Epithelial cell of prostate (primary cell): ENCODE measurements at regions not wholly inside any gene's neighbourhood (a gene's known extent, or its start where the extent isn't known, plus 50 kb on each side); places are given as distances from the start of the nearest gene placed in this dataset.
"Not testable (repeated sequence)": the region's sequence is repeated elsewhere in the genome, so short reads cannot be mapped to it uniquely, and the experiment has no call there.

Experiments
- DNase-seq: peaks from one replicate; pipeline ENCODE4 v3.0.0-alpha.2; 2011; ENCODE audit warnings: low read depth, low spot score
- H3K27ac ChIP-seq: fragments of 450-650 bp; 2 replicates; pipeline ENCODE4 v1.5.1; 2017; ENCODE audit warnings: mild to moderate bottlenecking

- H3K27ac ChIP-seq: no peak overlapping the region
- no peak for DNase-seq
Measured at GRCh38 chr6:115583290-115583689, 477.4 kb downstream of the FRK start.

GRCh38 chr6:115582386-115582785, 478.3 kb downstream of the FRK start:
- no peak for DNase-seq
- H3K27ac ChIP-seq: no peak overlapping the region

- H3K27ac ChIP-seq, DNase-seq: not testable (repeated sequence)
Measured at GRCh38 chr6:115579565-115579964, 481.1 kb downstream of the FRK start.

- H3K27ac ChIP-seq: no peak overlapping the region
- no peak for DNase-seq
Measured at GRCh38 chr6:115577270-115577669, 483.4 kb downstream of the FRK start.

GRCh38 chr6:115575285-115575684, 485.4 kb downstream of the FRK start:
- no peak overlapping the region for H3K27ac ChIP-seq
- DNase-seq: no peak

GRCh38 chr6:115573861-115574260, 486.8 kb downstream of the FRK start:
- DNase-seq: no peak
- H3K27ac ChIP-seq: no peak overlapping the region

GRCh38 chr6:115570331-115570730, 490.4 kb downstream of the FRK start:
- DNase-seq: no peak
- no peak overlapping the region for H3K27ac ChIP-seq

- DNase-seq: no peak
- no peak overlapping the region for H3K27ac ChIP-seq
Measured at GRCh38 chr6:115554060-115554459, 506.6 kb downstream of the FRK start.

GRCh38 chr6:115551527-115551926, 509.2 kb downstream of the FRK start:
- no peak overlapping the region for H3K27ac ChIP-seq
- DNase-seq: no peak

- DNase-seq: no peak
Measured at GRCh38 chr6:115545672-115545986, 515.1 kb downstream of the FRK start.

GRCh38 chr6:115544765-115545671, 515.7 kb downstream of the FRK start:
- no peak for DNase-seq
- H3K27ac ChIP-seq: no peak overlapping the region

More at GRCh38 chr6:115545672-115545986, 515.1 kb downstream of the FRK start:
- no peak overlapping the region for H3K27ac ChIP-seq

GRCh38 chr6:115540077-115540869, 520.4 kb downstream of the FRK start:
- no peak for DNase-seq
- H3K27ac ChIP-seq: no peak overlapping the region

- DNase-seq: no peak
- H3K27ac ChIP-seq: no peak overlapping the region
Measured at GRCh38 chr6:115539531-115539930, 521.2 kb downstream of the FRK start.

GRCh38 chr6:115524821-115525220, 535.9 kb downstream of the FRK start:
- DNase-seq: no peak
- no peak overlapping the region for H3K27ac ChIP-seq

GRCh38 chr6:115521747-115522146, 538.9 kb downstream of the FRK start:
- H3K27ac ChIP-seq, DNase-seq: not testable (repeated sequence)

GRCh38 chr6:115514656-115515055, 546.0 kb downstream of the FRK start:
- no peak overlapping the region for H3K27ac ChIP-seq
- no peak for DNase-seq

GRCh38 chr6:115512923-115513322, 547.8 kb downstream of the FRK start:
- no peak overlapping the region for H3K27ac ChIP-seq
- DNase-seq: no peak

- no peak for DNase-seq
- H3K27ac ChIP-seq: no peak overlapping the region
Measured at GRCh38 chr6:115511771-115512170, 548.9 kb downstream of the FRK start.

- not testable (repeated sequence) for H3K27ac ChIP-seq, DNase-seq
Measured at GRCh38 chr6:115502432-115502831, 558.3 kb downstream of the FRK start.

- no peak for DNase-seq
- H3K27ac ChIP-seq: no peak overlapping the region
Measured at GRCh38 chr6:115495184-115495583, 565.5 kb downstream of the FRK start.

GRCh38 chr6:115487331-115487730, 573.4 kb downstream of the FRK start:
- DNase-seq: no peak

More at GRCh38 chr6:115487331-115487730, 573.4 kb downstream of the FRK start:
- H3K27ac ChIP-seq: no peak overlapping the region
